Testis (tissue), 2 donors: ENCODE measurements at regions not wholly inside any gene's neighbourhood (a gene's known extent, or its start where the extent isn't known, plus 50 kb on each side); places are given as distances from the start of the nearest gene placed in this dataset.

ENCODE experiments used
- POLR2A ChIP-seq: fragments of 450-650 bp; IDR thresholded peaks from one replicate; pipeline ENCODE4 v1.6.1; 2017; ENCODE audit warnings: antibody characterized with exemption, mild to moderate bottlenecking, moderate library complexity
- TF ChIP-seq, protein P1 (sequence below), 3 experiments: fragments of 450-650 bp in 2 of 3; fragments of 200-600 bp in 1 of 3; sonication (generic) in 1 of 3; IDR thresholded peaks; one replicate each; pipeline ENCODE4 v1.5.1; 2016 to 2019; ENCODE audit warnings: antibody characterized with exemption in 3 of 3, mild to moderate bottlenecking in 2 of 3, moderate library complexity in 1 of 3

DNA sequence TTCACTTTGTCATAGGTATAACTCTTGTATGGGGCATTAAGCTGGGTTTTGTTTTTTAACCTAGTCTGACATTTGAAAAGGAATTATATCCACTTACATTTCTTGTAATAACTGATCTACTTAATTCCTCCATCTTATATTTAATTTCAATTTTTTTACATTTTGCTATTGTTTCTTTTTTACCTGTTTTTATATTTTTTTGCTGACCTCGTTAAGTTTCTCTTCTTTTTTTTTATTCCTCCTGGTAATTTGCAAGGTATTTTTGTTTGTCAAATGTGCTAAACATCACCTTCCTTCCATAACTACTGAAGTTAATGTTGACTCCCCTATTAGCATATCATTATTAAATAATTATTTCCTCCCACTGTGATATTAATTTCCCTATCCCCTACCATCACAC is 87.7 kb upstream of the NR2F2 start:
- TF ChIP-seq, protein P1, sequence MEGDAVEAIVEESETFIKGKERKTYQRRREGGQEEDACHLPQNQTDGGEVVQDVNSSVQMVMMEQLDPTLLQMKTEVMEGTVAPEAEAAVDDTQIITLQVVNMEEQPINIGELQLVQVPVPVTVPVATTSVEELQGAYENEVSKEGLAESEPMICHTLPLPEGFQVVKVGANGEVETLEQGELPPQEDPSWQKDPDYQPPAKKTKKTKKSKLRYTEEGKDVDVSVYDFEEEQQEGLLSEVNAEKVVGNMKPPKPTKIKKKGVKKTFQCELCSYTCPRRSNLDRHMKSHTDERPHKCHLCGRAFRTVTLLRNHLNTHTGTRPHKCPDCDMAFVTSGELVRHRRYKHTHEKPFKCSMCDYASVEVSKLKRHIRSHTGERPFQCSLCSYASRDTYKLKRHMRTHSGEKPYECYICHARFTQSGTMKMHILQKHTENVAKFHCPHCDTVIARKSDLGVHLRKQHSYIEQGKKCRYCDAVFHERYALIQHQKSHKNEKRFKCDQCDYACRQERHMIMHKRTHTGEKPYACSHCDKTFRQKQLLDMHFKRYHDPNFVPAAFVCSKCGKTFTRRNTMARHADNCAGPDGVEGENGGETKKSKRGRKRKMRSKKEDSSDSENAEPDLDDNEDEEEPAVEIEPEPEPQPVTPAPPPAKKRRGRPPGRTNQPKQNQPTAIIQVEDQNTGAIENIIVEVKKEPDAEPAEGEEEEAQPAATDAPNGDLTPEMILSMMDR (IDR thresholded peaks at IDR 0.05): no peak
- TF ChIP-seq POLR2A: no peak
